Spleen (tissue), 11 donors: ENCODE measurements at regions not wholly inside any gene's neighbourhood (a gene's known extent, or its start where the extent isn't known, plus 50 kb on each side); places are given as distances from the start of the nearest gene placed in this dataset.

Source experiments
- DNase-seq: peaks from one replicate; pipeline ENCODE4 v3.0.0-alpha.2; 2020
- H3K27ac ChIP-seq, 8 donors: fragments of 200-600 bp; sonication (generic) in 7 of 8; 1 replicate in 4 of 8; 2 replicates in 4 of 8; pipeline versions ENCODE4 v1.5.0 to v1.8.0; 2016 to 2021; ENCODE audit warnings: inconsistent platforms in 4 of 8, mild to moderate bottlenecking in 4 of 8, moderate library complexity in 1 of 8
- H3K27me3 ChIP-seq, 7 donors: fragments of 200-600 bp; sonication (generic) in 6 of 7; replicated peaks in 1 of 7; 1 replicate in 4 of 7; 2 replicates in 3 of 7; pipeline versions ENCODE4 v1.5.0 to v1.8.0; 2016 to 2021; ENCODE audit warnings: inconsistent platforms in 3 of 7, mild to moderate bottlenecking in 1 of 7
- H3K36me3 ChIP-seq, 6 donors: fragments of 200-600 bp; sonication (generic) in 5 of 6; 1 replicate in 4 of 6; 2 replicates in 2 of 6; pipeline versions ENCODE4 v1.5.0 to v1.8.0; 2016 to 2021; ENCODE audit warnings: inconsistent platforms in 2 of 6
- H3K4me1 ChIP-seq, 6 donors: fragments of 200-600 bp; sonication (generic) in 5 of 6; 1 replicate in 3 of 6; 2 replicates in 3 of 6; pipeline versions ENCODE4 v1.5.0 to v1.8.0; 2016 to 2021; ENCODE audit warnings: inconsistent platforms in 3 of 6
- H3K4me3 ChIP-seq, 8 donors: fragments of 200-600 bp; sonication (generic) in 7 of 8; 1 replicate in 4 of 8; 2 replicates in 4 of 8; pipeline versions ENCODE4 v1.5.0 to v1.8.0; 2016 to 2021; ENCODE audit warnings: inconsistent platforms in 4 of 8, mild to moderate bottlenecking in 4 of 8, moderate library complexity in 2 of 8
- H3K9me3 ChIP-seq, 8 donors: fragments of 200-600 bp; sonication (generic) in 7 of 8; 1 replicate in 4 of 8; 2 replicates in 4 of 8; pipeline versions ENCODE4 v1.5.0 to v1.8.0; 2016 to 2021; ENCODE audit warnings: inconsistent platforms in 4 of 8
- CTCF ChIP-seq, 11 experiments: fragments of 200-600 bp in 7 of 11; fragments of 450-650 bp in 4 of 11; sonication (generic) in 4 of 11; IDR thresholded peaks in 8 of 11; conservative IDR thresholded peaks in 3 of 11; 1 replicate in 7 of 11; 2 replicates in 4 of 11; pipeline versions ENCODE4 v1.4.0 to v1.8.0; 2016 to 2021; ENCODE audit warnings: antibody characterized with exemption in 11 of 11, inconsistent platforms in 4 of 11, mild to moderate bottlenecking in 1 of 11
- POLR2A ChIP-seq, 3 donors: fragments of 450-650 bp; IDR thresholded peaks; one replicate each; pipeline ENCODE4 v1.5.1; 2017; ENCODE audit warnings: antibody characterized with exemption in 3 of 3, mild to moderate bottlenecking in 1 of 3
- POLR2AphosphoS5 ChIP-seq, 3 donors: sonication (generic); formaldehyde crosslinking; IDR thresholded peaks; one replicate each; pipeline ENCODE4 v1.5.1; 2017; ENCODE audit warnings: antibody characterized with exemption in 3 of 3
- WGBS, 5 donors: extraction: QIAGEN DNeasy Blood & Tissue Kit in 3 of 5; methylation state at CpG; one replicate each; pipeline versions ENCODE4 v1.1.5 to v1.1.7; 2013 to 2018; 5-methylcytosine and 5-hydroxymethylcytosine counted together
- intact Hi-C: fragments of 100-400 bp; cut with DNase I; formaldehyde crosslinking; loops from one replicate; pipeline ENCODE4 v1.15.0; 2023; ENCODE audit warnings: low total_unique reads
- donor health status: healthy with polysubstance abuse.
- donor health status: DM: no; HTN: no; CAD: no; lungs with moderate emphysema.
- donor health status: DM: no; HTN: no; CAD: no.
- donor health status: Bipolar disorder and iron deficiency.
- donor health status: healthy.
- donor health status: DM: no; HTN: no; CAD: no.
- donor health status: DM: yes; HTN: yes; CAD: no.

- Histone ChIP-seq H3K9me3 (no peaks in the 10 kb centered on the region), H3K36me3 (no peaks in the 10 kb centered on the region), H3K27me3 (no peaks in the 10 kb centered on the region), H3K4me1 (no peaks in the 10 kb centered on the region), H3K4me3 (no peak overlapping the region), H3K27ac (no peak overlapping the region)
- intact Hi-C loops, result no loop called here
- DNase-seq, result no peak
- TF ChIP-seq POLR2A (IDR thresholded peaks at IDR 0.05), result no peak
- no peak for TF ChIP-seq POLR2AphosphoS5 (IDR thresholded peaks at IDR 0.05)
- no peak for TF ChIP-seq CTCF (IDR thresholded peaks at IDR 0.05 in 8 of 11, conservative IDR thresholded peaks at IDR 0.05 in 3 of 11)
- 90 to 96% (median 93%) methylated on average over 3 of the region's 3 CpGs for WGBS, 5 donors
Measured at GRCh38 chr5:17727098-17727497, 92.8 kb downstream of the TAF11L14 start.

DNA sequence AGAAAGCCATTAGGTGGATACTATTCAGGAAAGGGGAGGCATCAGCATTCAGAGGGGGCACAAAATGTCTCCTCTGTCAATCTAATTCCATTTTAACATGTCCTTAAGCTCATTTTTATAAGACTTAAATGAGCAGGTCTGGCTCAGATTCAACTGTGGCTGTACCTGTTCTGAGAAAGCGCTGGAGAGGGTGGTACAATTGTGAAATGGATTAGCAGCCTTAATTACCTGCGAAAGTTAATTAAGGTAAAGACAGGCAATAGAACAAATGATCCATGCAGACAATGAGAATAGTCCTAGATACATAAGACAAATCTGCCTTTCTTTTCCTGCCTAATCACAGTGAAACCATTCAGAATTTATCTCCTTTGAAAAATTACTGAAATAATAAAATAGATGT, 96.2 kb downstream of the TAF11L14 start:
- 92 to 99% (median 93%) methylated on average over 2 of the region's 2 CpGs for WGBS, 5 donors
- Histone ChIP-seq H3K4me1 (no peaks in the 10 kb centered on the region), H3K4me3 (no peak overlapping the region), H3K9me3 (no peaks in the 10 kb centered on the region), H3K27ac (no peak overlapping the region), H3K36me3 (no peaks in the 10 kb centered on the region), H3K27me3 (no peaks in the 10 kb centered on the region)
- DNase-seq, result no peak
- no peak for TF ChIP-seq POLR2AphosphoS5 (IDR thresholded peaks at IDR 0.05)
- no peak for TF ChIP-seq POLR2A (IDR thresholded peaks at IDR 0.05)
- TF ChIP-seq CTCF (IDR thresholded peaks at IDR 0.05 in 8 of 11, conservative IDR thresholded peaks at IDR 0.05 in 3 of 11), result no peak
- intact Hi-C loops, result no loop called here

DNA sequence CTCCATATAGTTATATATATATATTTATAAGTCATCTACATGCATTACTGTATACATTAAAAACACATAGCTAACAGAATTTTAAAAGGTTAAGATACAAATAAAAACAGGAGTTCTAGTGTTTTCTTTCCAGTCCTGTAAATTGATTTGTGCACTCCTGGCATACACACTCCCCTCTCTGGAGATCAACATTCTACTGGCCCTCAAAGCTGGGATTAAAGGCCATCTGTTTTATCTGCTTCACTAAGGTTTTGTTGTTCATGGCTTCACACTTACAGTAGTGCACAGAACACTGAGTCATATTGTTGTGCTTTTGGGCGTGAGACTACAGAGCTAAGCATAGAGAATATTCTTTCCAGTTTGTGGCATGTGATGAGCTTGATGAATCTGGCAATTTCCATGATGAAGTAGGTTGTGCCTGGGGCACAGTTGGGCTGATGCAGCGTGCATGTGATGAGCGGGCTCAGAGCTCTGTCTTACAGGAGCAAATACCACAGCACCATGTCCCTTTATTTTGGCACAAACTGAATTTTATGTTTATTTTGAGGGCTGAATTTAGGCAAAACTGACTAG, 98.2 kb downstream of the TAF11L14 start:
- no peak for TF ChIP-seq POLR2AphosphoS5 (IDR thresholded peaks at IDR 0.05)
- TF ChIP-seq POLR2A (IDR thresholded peaks at IDR 0.05), result no peak
- TF ChIP-seq CTCF (IDR thresholded peaks at IDR 0.05 in 8 of 11, conservative IDR thresholded peaks at IDR 0.05 in 3 of 11), result no peak
- Histone ChIP-seq H3K9me3 (peaks cover 0 to under 1% (median 0%) of the 10 kb centered on the region in 8 donors), H3K36me3 (no peaks in the 10 kb centered on the region), H3K4me1 (no peaks in the 10 kb centered on the region), H3K27me3 (no peaks in the 10 kb centered on the region), H3K27ac (no peak overlapping the region), H3K4me3 (no peak overlapping the region)
- intact Hi-C loops, result no loop called here
- WGBS, 5 donors, result 76 to 92% (median 90%) methylated on average over 3 of the region's 3 CpGs
- DNase-seq, result no peak

DNA sequence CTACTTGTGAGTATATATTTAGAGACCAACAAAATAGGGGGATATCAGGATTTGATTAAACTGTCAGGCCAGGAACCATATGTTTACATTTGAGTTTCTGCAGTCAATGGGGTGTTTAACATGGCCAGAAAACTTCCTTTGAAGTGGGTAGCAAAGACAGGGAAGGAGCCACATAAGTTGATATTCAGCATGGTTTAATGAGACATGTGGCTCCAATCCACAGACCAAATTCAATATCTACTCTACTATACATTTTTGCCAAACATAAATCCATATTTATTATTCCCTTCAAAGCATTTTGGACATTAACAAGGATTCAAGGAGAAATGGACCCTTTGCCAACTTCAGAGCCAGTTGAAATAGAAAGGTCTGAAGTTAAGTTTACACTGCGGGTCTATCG, 99.8 kb downstream of the TAF11L14 start:
- Histone ChIP-seq H3K4me1 (no peaks in the 10 kb centered on the region), H3K27ac (no peak overlapping the region), H3K27me3 (no peaks in the 10 kb centered on the region), H3K9me3 (peaks cover 0 to 5% (median 0%) of the 10 kb centered on the region in 8 donors), H3K4me3 (no peak overlapping the region), H3K36me3 (no peaks in the 10 kb centered on the region)
- 80 to 87% (median 84%) methylated on average over 2 of the region's 2 CpGs for WGBS, 5 donors
- intact Hi-C loops, result no loop called here
- no peak for DNase-seq
- TF ChIP-seq POLR2AphosphoS5 (IDR thresholded peaks at IDR 0.05), result no peak
- TF ChIP-seq POLR2A (IDR thresholded peaks at IDR 0.05), result no peak
- TF ChIP-seq CTCF (IDR thresholded peaks at IDR 0.05 in 8 of 11, conservative IDR thresholded peaks at IDR 0.05 in 3 of 11), result no peak
